T-cell (primary cell): ENCODE measurements at regions not wholly inside any gene's neighbourhood (a gene's known extent, or its start where the extent isn't known, plus 50 kb on each side); places are given as distances from the start of the nearest gene placed in this dataset.

ENCODE experiments used
- ATAC-seq, 4 experiments: fragments of 200-7000 bp in 3 of 4; fragments of 150-1000 bp in 1 of 4; cut with Tn5 transposase; replicated peaks in 1 of 4; 1 replicate in 3 of 4; 2 replicates in 1 of 4; pipeline ENCODE4 v1.10.0; 2021; ENCODE audit warnings: moderate library complexity in 3 of 4, mild to moderate bottlenecking in 2 of 4, moderate number of reproducible peaks in 1 of 4
- CTCF ChIA-PET, 2 donors: fragments of 300-600 bp; sonication (Branson Sonifier 250); formaldehyde crosslinking; loops; one replicate each; lab custom pipeline; 2022; ENCODE audit warnings: antibody characterized with exemption in 2 of 2; lab: Charles Lee
- POLR2A ChIA-PET, 2 donors: fragments of 300-600 bp; sonication (Branson Sonifier 250); formaldehyde crosslinking; loops; one replicate each; lab custom pipeline; 2022; ENCODE audit warnings: antibody characterized with exemption in 2 of 2; lab: Charles Lee
- DNase-seq, 35 experiments: peaks; one replicate each; pipeline versions ENCODE4 v3.0.0 to v3.0.0-alpha.2; 2013 to 2023
- H3K27ac ChIP-seq: one replicate; pipeline ENCODE4 v1.5.1; 2013; ENCODE audit warnings: low read length
- H3K27me3 ChIP-seq, 2 experiments: replicated peaks in 1 of 2; 1 replicate in 1 of 2; 2 replicates in 1 of 2; pipeline versions ENCODE4 v1.6.1 to v1.7.0; 2013; ENCODE audit warnings: low read length in 1 of 2, mixed read lengths in 1 of 2; ENCODE audit not compliant: control insufficient read depth in 2 of 2, insufficient read depth in 2 of 2; ENCODE audit errors: extremely low read depth in 1 of 2
- H3K36me3 ChIP-seq, 2 donors: 1 replicate in 1 of 2; 2 replicates in 1 of 2; pipeline versions ENCODE4 v1.6.1 to v1.7.0; 2013; ENCODE audit warnings: low read length in 1 of 2; ENCODE audit not compliant: control insufficient read depth in 2 of 2, insufficient read depth in 1 of 2; ENCODE audit errors: extremely low read depth in 1 of 2
- H3K4me1 ChIP-seq, 2 experiments: 1 replicate in 1 of 2; 2 replicates in 1 of 2; pipeline versions ENCODE4 v1.6.1 to v1.7.0; 2013; ENCODE audit warnings: low read length in 2 of 2, mixed read lengths in 1 of 2; ENCODE audit not compliant: insufficient read depth in 2 of 2, control insufficient read depth in 1 of 2; ENCODE audit errors: extremely low read depth in 1 of 2
- H3K4me3 ChIP-seq, 2 donors: 1 replicate in 1 of 2; 2 replicates in 1 of 2; pipeline versions ENCODE4 v1.5.1 to v1.7.0; 2013; ENCODE audit warnings: mild to moderate bottlenecking in 2 of 2, low read length in 1 of 2, moderate library complexity in 1 of 2; ENCODE audit not compliant: control insufficient read depth in 1 of 2; ENCODE audit errors: extremely low read depth in 1 of 2
- H3K9me3 ChIP-seq: 2 replicates; pipeline ENCODE4 v1.7.0; 2013
- H3K27ac Mint-ChIP-seq, 2 donors: one replicate each; pipeline ENCODE4 v1.8.0; 2020 to 2021; ENCODE audit warnings: mild to moderate bottlenecking in 2 of 2, mixed read lengths in 2 of 2
- H3K27me3 Mint-ChIP-seq, 2 donors: one replicate each; pipeline ENCODE4 v1.8.0; 2021 to 2022; ENCODE audit warnings: mixed read lengths in 2 of 2
- H3K36me3 Mint-ChIP-seq: one replicate; pipeline ENCODE4 v1.8.0; 2021; ENCODE audit warnings: mixed read lengths
- H3K4me1 Mint-ChIP-seq, 3 donors: one replicate each; pipeline ENCODE4 v1.8.0; 2020 to 2022; ENCODE audit warnings: mixed read lengths in 3 of 3, mild to moderate bottlenecking in 1 of 3
- H3K4me3 Mint-ChIP-seq, 3 donors: one replicate each; pipeline ENCODE4 v1.8.0; 2020 to 2022; ENCODE audit warnings: mild to moderate bottlenecking in 3 of 3, mixed read lengths in 3 of 3, moderate library complexity in 3 of 3
- H3K9me3 Mint-ChIP-seq, 3 donors: one replicate each; pipeline ENCODE4 v1.8.0; 2020 to 2022; ENCODE audit warnings: mixed read lengths in 3 of 3
- WGBS: methylation state at CpG from one replicate; pipeline ENCODE4 v1.1.5; 2013; ENCODE audit warnings: missing lambda C conversion rate; ENCODE audit not compliant: insufficient coverage; 5-methylcytosine and 5-hydroxymethylcytosine counted together

GRCh38 chr10:128657548-128657947 is 531.3 kb upstream of the MKI67 start:
- Mint-ChIP-seq H3K9me3 (peaks cover 0 to 7% (median 6%) of the 10 kb centered on the region in 3 donors), H3K27ac (no peak overlapping the region), H3K27me3 (peaks cover 5 to 8% of the 10 kb centered on the region in 2 donors), H3K4me3 (no peak overlapping the region), H3K4me1 (no peaks in the 10 kb centered on the region), H3K36me3 (no peaks in the 10 kb centered on the region)
- no peaks in the 10 kb centered on the region for H3K4me1 ChIP-seq
- no peak overlapping the region for H3K4me3 ChIP-seq
- H3K27me3 ChIP-seq, result peaks cover 0 to 3% of the 10 kb centered on the region in 2 experiments
- no peak for ATAC-seq
- POLR2A ChIA-PET, result no interaction called here
- 72% methylated on average over 7 of the region's 11 CpGs for WGBS
- H3K36me3 ChIP-seq, result no peaks in the 10 kb centered on the region
- CTCF ChIA-PET, result no interaction called here
- no peaks in the 10 kb centered on the region for H3K9me3 ChIP-seq
- no peak for DNase-seq
- H3K27ac ChIP-seq, result no peak overlapping the region

GRCh38 chr10:128660726-128661125 is 534.5 kb upstream of the MKI67 start:
- Histone ChIP-seq H3K4me1 (no peaks in the 10 kb centered on the region), H3K27me3 (peaks cover 0 to 3% of the 10 kb centered on the region in 2 experiments), H3K9me3 (no peaks in the 10 kb centered on the region), H3K4me3 (no peak overlapping the region), H3K27ac (no peak overlapping the region), H3K36me3 (no peaks in the 10 kb centered on the region)
- DNase-seq, result no peak
- ChIA-PET POLR2A (no interaction called here), CTCF (no interaction called here)
- Mint-ChIP-seq H3K4me3 (no peak overlapping the region), H3K9me3 (peaks cover 3 to 13% (median 12%) of the 10 kb centered on the region in 3 donors), H3K27ac (no peak overlapping the region), H3K36me3 (no peaks in the 10 kb centered on the region), H3K4me1 (no peaks in the 10 kb centered on the region), H3K27me3 (peaks cover 10 to 17% of the 10 kb centered on the region in 2 donors)
- 37% methylated on average over 2 of the region's 5 CpGs for WGBS
- ATAC-seq, result no peak

GRCh38 chr10:128661404-128662197 is 535.4 kb upstream of the MKI67 start:
- WGBS, result 85% methylated on average over 4 of the region's 7 CpGs
- H3K27ac ChIP-seq, result no peak overlapping the region
- no peaks in the 10 kb centered on the region for H3K36me3 ChIP-seq
- H3K27ac Mint-ChIP-seq, result no peak overlapping the region
- peaks cover 0 to 3% of the 10 kb centered on the region in 2 experiments for H3K27me3 ChIP-seq
- ChIA-PET POLR2A (no interaction called here), CTCF (no interaction called here)
- H3K36me3 Mint-ChIP-seq, result no peaks in the 10 kb centered on the region
- H3K27me3 Mint-ChIP-seq, result peaks cover 8 to 12% of the 10 kb centered on the region in 2 donors
- DNase-seq (no peak), ATAC-seq (no peak)
- H3K4me3 ChIP-seq, result no peak overlapping the region
- no peaks in the 10 kb centered on the region for H3K9me3 ChIP-seq
- no peak overlapping the region for H3K4me3 Mint-ChIP-seq
- H3K4me1 ChIP-seq, result no peaks in the 10 kb centered on the region
- peaks cover 3 to 12% (median 10%) of the 10 kb centered on the region in 3 donors for H3K9me3 Mint-ChIP-seq
- no peaks in the 10 kb centered on the region for H3K4me1 Mint-ChIP-seq

- ChIA-PET POLR2A (no interaction called here), CTCF (no interaction called here)
- Histone ChIP-seq H3K36me3 (no peaks in the 10 kb centered on the region), H3K4me3 (no peak overlapping the region), H3K9me3 (no peaks in the 10 kb centered on the region), H3K4me1 (no peaks in the 10 kb centered on the region), H3K27me3 (peaks cover 0 to 3% of the 10 kb centered on the region in 2 experiments), H3K27ac (no peak overlapping the region)
- WGBS, result no CpG with 5 or more reads among the region's 3 CpGs
- Mint-ChIP-seq H3K36me3 (no peaks in the 10 kb centered on the region), H3K4me3 (no peak overlapping the region), H3K27me3 (peaks cover 8 to 12% of the 10 kb centered on the region in 2 donors), H3K4me1 (no peaks in the 10 kb centered on the region), H3K9me3 (peaks cover 3 to 12% (median 10%) of the 10 kb centered on the region in 3 donors), H3K27ac (no peak overlapping the region)
- ATAC-seq (no peak), DNase-seq (no peak)
These were observed 536.3 kb upstream of the MKI67 start for GRCh38 chr10:128662520-128662919.

GRCh38 chr10:128664729-128665128 is 538.5 kb upstream of the MKI67 start:
- H3K4me1 Mint-ChIP-seq, result no peaks in the 10 kb centered on the region
- Histone ChIP-seq H3K9me3 (no peaks in the 10 kb centered on the region), H3K36me3 (no peaks in the 10 kb centered on the region), H3K27me3 (no peaks in the 10 kb centered on the region), H3K4me3 (no peak overlapping the region), H3K27ac (no peak overlapping the region), H3K4me1 (no peaks in the 10 kb centered on the region)
- DNase-seq (no peak), ATAC-seq (no peak)
- no peaks in the 10 kb centered on the region for H3K36me3 Mint-ChIP-seq
- WGBS, result no CpG with 5 or more reads among the region's 3 CpGs
- no peak overlapping the region for H3K4me3 Mint-ChIP-seq
- H3K27me3 Mint-ChIP-seq, result peaks cover 8 to 12% of the 10 kb centered on the region in 2 donors
- CTCF ChIA-PET, result no interaction called here
- peaks cover 3 to 12% (median 10%) of the 10 kb centered on the region in 3 donors for H3K9me3 Mint-ChIP-seq
- POLR2A ChIA-PET, result no interaction called here
- H3K27ac Mint-ChIP-seq, result no peak overlapping the region

GRCh38 chr10:128675405-128675804 is 549.2 kb upstream of the MKI67 start:
- Histone ChIP-seq H3K9me3 (no peaks in the 10 kb centered on the region), H3K4me3 (no peak overlapping the region), H3K27ac (no peak overlapping the region), H3K27me3 (peaks cover 0 to 2% of the 10 kb centered on the region in 2 experiments), H3K36me3 (no peaks in the 10 kb centered on the region), H3K4me1 (no peaks in the 10 kb centered on the region)
- no peaks in the 10 kb centered on the region for H3K9me3 Mint-ChIP-seq
- ATAC-seq, result no peak
- H3K27ac Mint-ChIP-seq, result no peak overlapping the region
- ChIA-PET CTCF (no interaction called here), POLR2A (no interaction called here)
- no peaks in the 10 kb centered on the region for H3K4me1 Mint-ChIP-seq
- H3K4me3 Mint-ChIP-seq, result no peak overlapping the region
- H3K27me3 Mint-ChIP-seq, result peaks cover 4 to 7% of the 10 kb centered on the region in 2 donors
- no peak for DNase-seq
- no CpG with 5 or more reads among the region's 6 CpGs for WGBS
- H3K36me3 Mint-ChIP-seq, result no peaks in the 10 kb centered on the region
